Activated CD8-positive, alpha-beta T cell treated with anti-CD3 and anti-CD28 coated beads for 36 hours (primary cell): ENCODE measurements at regions not wholly inside any gene's neighbourhood (a gene's known extent, or its start where the extent isn't known, plus 50 kb on each side); places are given as distances from the start of the nearest gene placed in this dataset.

ENCODE experiments used
- ATAC-seq: fragments of 200-7000 bp; cut with Tn5 transposase; one replicate; pipeline ENCODE4 v1.10.0; 2021; ENCODE audit warnings: mild to moderate bottlenecking, moderate library complexity
- CTCF ChIA-PET: fragments of 350-600 bp; sonication (Branson Sonifier 250); formaldehyde crosslinking; loops from one replicate; lab custom pipeline; 2021; ENCODE audit warnings: antibody characterized with exemption; lab: Charles Lee
- POLR2A ChIA-PET: fragments of 350-600 bp; sonication (Branson Sonifier 250); formaldehyde crosslinking; loops from one replicate; lab custom pipeline; 2021; ENCODE audit warnings: antibody characterized with exemption; lab: Charles Lee
- DNase-seq: peaks from one replicate; pipeline ENCODE4 v3.0.0-alpha.2; 2020
- H3K27ac Mint-ChIP-seq: one replicate; pipeline ENCODE4 v1.8.0; 2021; ENCODE audit warnings: mild to moderate bottlenecking, mixed read lengths
- H3K27me3 Mint-ChIP-seq: one replicate; pipeline ENCODE4 v1.8.0; 2021; ENCODE audit warnings: mixed read lengths
- H3K36me3 Mint-ChIP-seq: one replicate; pipeline ENCODE4 v1.8.0; 2021; ENCODE audit warnings: low read depth, mixed read lengths
- H3K4me1 Mint-ChIP-seq: one replicate; pipeline ENCODE4 v1.8.0; 2021; ENCODE audit warnings: low read depth, mixed read lengths
- H3K4me3 Mint-ChIP-seq: one replicate; pipeline ENCODE4 v1.8.0; 2021; ENCODE audit warnings: mild to moderate bottlenecking, moderate library complexity, mixed read lengths
- H3K9me3 Mint-ChIP-seq: one replicate; pipeline ENCODE4 v1.8.0; 2021; ENCODE audit warnings: mixed read lengths
- intact Hi-C: fragments of 100-400 bp; cut with micrococcal nuclease; formaldehyde crosslinking; loops from one replicate; pipeline ENCODE4 v1.10.0; 2022
- TF ChIP-seq, protein P1 (sequence below): fragments of 200-600 bp; IDR thresholded peaks from one replicate; pipeline ENCODE4 v1.8.0; 2022; ENCODE audit warnings: antibody characterized with exemption, mild to moderate bottlenecking

GRCh38 chr1:226486161-226486560 is 62.4 kb upstream of the STUM start:
- TF ChIP-seq, protein P1, sequence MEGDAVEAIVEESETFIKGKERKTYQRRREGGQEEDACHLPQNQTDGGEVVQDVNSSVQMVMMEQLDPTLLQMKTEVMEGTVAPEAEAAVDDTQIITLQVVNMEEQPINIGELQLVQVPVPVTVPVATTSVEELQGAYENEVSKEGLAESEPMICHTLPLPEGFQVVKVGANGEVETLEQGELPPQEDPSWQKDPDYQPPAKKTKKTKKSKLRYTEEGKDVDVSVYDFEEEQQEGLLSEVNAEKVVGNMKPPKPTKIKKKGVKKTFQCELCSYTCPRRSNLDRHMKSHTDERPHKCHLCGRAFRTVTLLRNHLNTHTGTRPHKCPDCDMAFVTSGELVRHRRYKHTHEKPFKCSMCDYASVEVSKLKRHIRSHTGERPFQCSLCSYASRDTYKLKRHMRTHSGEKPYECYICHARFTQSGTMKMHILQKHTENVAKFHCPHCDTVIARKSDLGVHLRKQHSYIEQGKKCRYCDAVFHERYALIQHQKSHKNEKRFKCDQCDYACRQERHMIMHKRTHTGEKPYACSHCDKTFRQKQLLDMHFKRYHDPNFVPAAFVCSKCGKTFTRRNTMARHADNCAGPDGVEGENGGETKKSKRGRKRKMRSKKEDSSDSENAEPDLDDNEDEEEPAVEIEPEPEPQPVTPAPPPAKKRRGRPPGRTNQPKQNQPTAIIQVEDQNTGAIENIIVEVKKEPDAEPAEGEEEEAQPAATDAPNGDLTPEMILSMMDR: no peak
- Mint-ChIP-seq H3K9me3 (no peaks in the 10 kb centered on the region), H3K4me1 (peaks cover 26% of the 10 kb centered on the region), H3K27ac (no peak overlapping the region), H3K36me3 (no peaks in the 10 kb centered on the region), H3K27me3 (peaks cover 20% of the 10 kb centered on the region), H3K4me3 (no peak overlapping the region)
- ATAC-seq (no peak), DNase-seq (no peak)
- POLR2A ChIA-PET: no interaction called here
- CTCF ChIA-PET: no interaction called here
- intact Hi-C loops: no loop called here

GRCh38 chr1:226487921-226488320 is 60.6 kb upstream of the STUM start:
- peaks cover 26% of the 10 kb centered on the region for H3K4me1 Mint-ChIP-seq
- POLR2A ChIA-PET: no interaction called here
- no peak overlapping the region for H3K4me3 Mint-ChIP-seq
- H3K36me3 Mint-ChIP-seq: no peaks in the 10 kb centered on the region
- CTCF ChIA-PET: no interaction called here
- H3K27me3 Mint-ChIP-seq: peaks cover 17% of the 10 kb centered on the region
- intact Hi-C loops: no loop called here
- DNase-seq (no peak), ATAC-seq (no peak)
- H3K9me3 Mint-ChIP-seq: no peaks in the 10 kb centered on the region
- TF ChIP-seq, protein P1: no peak
- H3K27ac Mint-ChIP-seq: no peak overlapping the region

- ChIA-PET CTCF (interaction anchor here (0.8 to 1.8 kb wide), 4 partner anchors 32 to 136 kb away, joined by 3 to 6 read pairs (median 5); partner anchors contain the start of gene PARP1), POLR2A (interaction anchor here (0.6 to 1.0 kb wide), 3 partner anchors 45 to 305 kb away, joined by 3 to 4 read pairs (median 3); partner anchors contain the start of gene LIN9)
- Mint-ChIP-seq H3K36me3 (no peaks in the 10 kb centered on the region), H3K27ac (peak overlapping the region; percentile 32), H3K9me3 (no peaks in the 10 kb centered on the region), H3K4me1 (peaks cover 26% of the 10 kb centered on the region), H3K27me3 (peaks cover 13% of the 10 kb centered on the region), H3K4me3 (no peak overlapping the region)
- DNase-seq (peak; percentile 63), ATAC-seq (peak; percentile 81)
- intact Hi-C loops: no loop called here
- TF ChIP-seq, protein P1: no peak
These were observed 58.7 kb upstream of the STUM start for GRCh38 chr1:226489718-226490425.

DNA sequence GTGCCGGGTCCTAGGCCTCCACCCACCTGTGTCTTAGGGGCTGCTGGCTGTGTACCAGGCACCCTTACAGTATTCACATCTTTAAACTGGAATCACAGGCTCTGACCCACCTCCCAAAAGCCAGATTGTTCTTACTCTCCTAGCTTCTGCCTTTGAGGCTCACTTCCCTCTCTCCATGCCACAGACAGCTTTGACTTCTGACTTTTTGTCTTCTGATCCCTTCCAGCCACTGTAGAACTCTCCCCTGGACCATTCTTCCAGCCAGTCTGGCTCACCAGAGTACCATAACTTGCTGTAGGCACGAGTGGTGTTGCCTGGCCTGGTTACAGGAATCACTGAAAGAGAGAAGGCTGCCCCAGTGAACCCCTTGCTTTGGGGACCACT is 58.1 kb upstream of the STUM start:
- TF ChIP-seq, protein P1: no peak
- ChIA-PET POLR2A (interaction anchor here (0.6 to 0.8 kb wide), 2 partner anchors 45 to 306 kb away, joined by 3 to 4 read pairs; no protein-coding TSS in a partner anchor), CTCF (interaction anchor here (0.8 to 1.8 kb wide), 3 partner anchors 82 to 136 kb away, joined by 3 to 6 read pairs (median 5); partner anchors contain the start of gene PARP1)
- ATAC-seq (no peak), DNase-seq (no peak)
- H3K4me3 Mint-ChIP-seq: no peak overlapping the region
- H3K4me1 Mint-ChIP-seq: peaks cover 26% of the 10 kb centered on the region
- H3K27me3 Mint-ChIP-seq: peaks cover 12% of the 10 kb centered on the region
- intact Hi-C loops: no loop called here
- no peak overlapping the region for H3K27ac Mint-ChIP-seq
- no peaks in the 10 kb centered on the region for H3K36me3 Mint-ChIP-seq
- no peaks in the 10 kb centered on the region for H3K9me3 Mint-ChIP-seq
